ENCODE measurements at regions not wholly inside any gene's neighbourhood (a gene's known extent, or its start where the extent isn't known, plus 50 kb on each side); places are given as distances from the start of the nearest gene placed in this dataset.

DNA sequence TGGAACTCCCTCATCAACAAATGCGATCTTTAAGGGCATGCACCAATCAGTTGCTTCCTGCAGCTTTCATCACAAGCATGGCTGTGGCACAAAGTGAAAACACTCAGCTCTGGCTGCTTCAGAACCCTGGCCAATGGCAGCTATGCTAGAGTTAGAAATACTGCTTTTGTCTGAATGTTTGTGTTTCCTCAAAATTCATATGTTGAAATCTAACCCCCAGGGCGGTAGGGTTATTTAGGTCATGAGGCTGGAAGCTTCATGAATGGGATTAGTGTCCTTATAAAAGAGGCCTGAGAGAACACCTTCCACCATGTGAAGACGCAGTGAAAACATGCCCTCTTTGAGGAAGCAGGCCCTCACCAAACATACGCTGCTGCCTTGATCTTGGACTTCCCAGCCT lies 453.9 kb downstream of the SNAPC1 start:
- ChIA-PET CTCF (no interaction called here), POLR2A (no interaction called here)
- no peaks in the 10 kb centered on the region for H3K9me3 Mint-ChIP-seq
- H3K4me3 Mint-ChIP-seq = no peak overlapping the region
- no peak for DNase-seq
- H3K4me1 Mint-ChIP-seq (ENCODE audit: low read depth) = no peaks in the 10 kb centered on the region
- no peaks in the 10 kb centered on the region for H3K36me3 Mint-ChIP-seq
- H3K27me3 Mint-ChIP-seq = peaks cover 2% of the 10 kb centered on the region
- intact Hi-C loops (cut with micrococcal nuclease) = no loop called here
- H3K27ac Mint-ChIP-seq = no peak overlapping the region

- intact Hi-C loops (cut with micrococcal nuclease) = no loop called here
- Mint-ChIP-seq H3K4me3 (no peak overlapping the region), H3K9me3 (peaks cover 19% of the 10 kb centered on the region), H3K36me3 (peaks cover 3% of the 10 kb centered on the region), H3K27ac (no peak overlapping the region), H3K4me1 (ENCODE audit: low read depth) (no peaks in the 10 kb centered on the region), H3K27me3 (no peaks in the 10 kb centered on the region)
- DNase-seq = no peak
- POLR2A ChIA-PET = no interaction called here
- CTCF ChIA-PET = no interaction called here
These were observed 472.6 kb downstream of the SNAPC1 start for GRCh38 chr14:62234849-62235248.

GRCh38 chr14:62244221-62244620 lies 482.0 kb downstream of the SNAPC1 start:
- no peaks in the 10 kb centered on the region for H3K27me3 Mint-ChIP-seq
- no peaks in the 10 kb centered on the region for H3K36me3 Mint-ChIP-seq
- ChIA-PET CTCF (no interaction called here), POLR2A (no interaction called here)
- no peak for DNase-seq
- intact Hi-C loops (cut with micrococcal nuclease) = no loop called here
- peaks cover 3% of the 10 kb centered on the region for H3K9me3 Mint-ChIP-seq
- H3K4me1 Mint-ChIP-seq (ENCODE audit: low read depth) = no peaks in the 10 kb centered on the region
- no peak overlapping the region for H3K4me3 Mint-ChIP-seq
- no peak overlapping the region for H3K27ac Mint-ChIP-seq

GRCh38 chr14:62247266-62247665 lies 485.0 kb downstream of the SNAPC1 start:
- POLR2A ChIA-PET = no interaction called here
- CTCF ChIA-PET = no interaction called here
- Mint-ChIP-seq H3K4me1 (ENCODE audit: low read depth) (no peaks in the 10 kb centered on the region), H3K36me3 (no peaks in the 10 kb centered on the region), H3K4me3 (no peak overlapping the region), H3K27me3 (no peaks in the 10 kb centered on the region), H3K9me3 (peaks cover 3% of the 10 kb centered on the region), H3K27ac (no peak overlapping the region)
- DNase-seq = no peak
- intact Hi-C loops (cut with micrococcal nuclease) = no loop called here

GRCh38 chr14:62251237-62251636 lies 489.0 kb downstream of the SNAPC1 start:
- Mint-ChIP-seq H3K9me3 (no peaks in the 10 kb centered on the region), H3K27ac (no peak overlapping the region), H3K4me1 (ENCODE audit: low read depth) (no peaks in the 10 kb centered on the region), H3K4me3 (no peak overlapping the region), H3K36me3 (no peaks in the 10 kb centered on the region), H3K27me3 (no peaks in the 10 kb centered on the region)
- ChIA-PET POLR2A (no interaction called here), CTCF (interaction anchor here (0.6 kb wide), 1 partner anchor 1264 kb away, joined by 3 read pairs; no protein-coding TSS in a partner anchor)
- intact Hi-C loops (cut with micrococcal nuclease) = no loop called here
- DNase-seq = no peak

GRCh38 chr14:62253171-62253570 lies 491.0 kb downstream of the SNAPC1 start:
- Mint-ChIP-seq H3K9me3 (no peaks in the 10 kb centered on the region), H3K27me3 (no peaks in the 10 kb centered on the region), H3K4me1 (ENCODE audit: low read depth) (no peaks in the 10 kb centered on the region), H3K27ac (no peak overlapping the region), H3K36me3 (no peaks in the 10 kb centered on the region), H3K4me3 (no peak overlapping the region)
- no peak for DNase-seq
- intact Hi-C loops (cut with micrococcal nuclease) = no loop called here
- ChIA-PET CTCF (no interaction called here), POLR2A (no interaction called here)

DNA sequence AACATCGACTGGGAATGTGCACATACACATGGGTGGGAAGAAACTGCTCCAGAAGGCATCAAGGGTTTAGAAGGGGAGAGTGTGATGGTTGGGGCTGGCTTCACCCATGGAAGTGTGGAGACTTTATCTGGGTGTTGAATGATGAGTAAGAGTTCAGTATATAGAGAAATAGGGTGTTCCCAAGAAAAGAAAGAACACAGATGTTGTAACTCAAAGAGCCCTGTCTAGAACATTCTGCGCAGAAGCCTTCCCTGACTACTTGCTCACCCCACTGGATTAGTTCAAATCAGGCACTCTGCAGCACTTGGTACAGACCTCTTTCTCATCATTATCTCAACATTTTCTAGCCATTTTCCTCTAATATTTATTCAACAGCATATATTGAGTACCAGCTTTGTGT lies 491.7 kb downstream of the SNAPC1 start:
- CTCF ChIA-PET = no interaction called here

GRCh38 chr14:62269204-62269603 lies 507.0 kb downstream of the SNAPC1 start:
- H3K36me3 Mint-ChIP-seq = no peaks in the 10 kb centered on the region
- no peak overlapping the region for H3K4me3 Mint-ChIP-seq
- H3K4me1 Mint-ChIP-seq (ENCODE audit: low read depth) = no peaks in the 10 kb centered on the region
- DNase-seq = peak; percentile 10
- H3K27me3 Mint-ChIP-seq = no peaks in the 10 kb centered on the region
- no peak overlapping the region for H3K27ac Mint-ChIP-seq
- intact Hi-C loops (cut with micrococcal nuclease) = no loop called here
- CTCF ChIA-PET = no interaction called here
- POLR2A ChIA-PET = no interaction called here
- no peaks in the 10 kb centered on the region for H3K9me3 Mint-ChIP-seq

More for the DNA sequence above, 491.7 kb downstream of the SNAPC1 start:
- H3K4me1 Mint-ChIP-seq (ENCODE audit: low read depth) = no peaks in the 10 kb centered on the region
- H3K36me3 Mint-ChIP-seq = no peaks in the 10 kb centered on the region
- no peak overlapping the region for H3K4me3 Mint-ChIP-seq
- POLR2A ChIA-PET = no interaction called here
- no peaks in the 10 kb centered on the region for H3K9me3 Mint-ChIP-seq
- intact Hi-C loops (cut with micrococcal nuclease) = no loop called here
- no peak for DNase-seq
- H3K27me3 Mint-ChIP-seq = no peaks in the 10 kb centered on the region
- H3K27ac Mint-ChIP-seq = no peak overlapping the region

- Mint-ChIP-seq H3K27me3 (no peaks in the 10 kb centered on the region), H3K4me3 (no peak overlapping the region), H3K9me3 (no peaks in the 10 kb centered on the region), H3K4me1 (ENCODE audit: low read depth) (no peaks in the 10 kb centered on the region), H3K27ac (no peak overlapping the region), H3K36me3 (no peaks in the 10 kb centered on the region)
- POLR2A ChIA-PET = no interaction called here
- DNase-seq = no peak
- CTCF ChIA-PET = no interaction called here
- intact Hi-C loops (cut with micrococcal nuclease) = no loop called here
These were observed 508.0 kb downstream of the SNAPC1 start for GRCh38 chr14:62270236-62270635.

GRCh38 chr14:62280366-62280765 lies 518.1 kb downstream of the SNAPC1 start:
- H3K4me1 Mint-ChIP-seq (ENCODE audit: low read depth) = no peaks in the 10 kb centered on the region
- no peaks in the 10 kb centered on the region for H3K27me3 Mint-ChIP-seq
- intact Hi-C loops (cut with micrococcal nuclease) = no loop called here
- H3K27ac Mint-ChIP-seq = no peak overlapping the region
- DNase-seq = no peak
- H3K4me3 Mint-ChIP-seq = no peak overlapping the region
- ChIA-PET CTCF (no interaction called here), POLR2A (no interaction called here)
- no peaks in the 10 kb centered on the region for H3K36me3 Mint-ChIP-seq
- H3K9me3 Mint-ChIP-seq = no peaks in the 10 kb centered on the region

DNA sequence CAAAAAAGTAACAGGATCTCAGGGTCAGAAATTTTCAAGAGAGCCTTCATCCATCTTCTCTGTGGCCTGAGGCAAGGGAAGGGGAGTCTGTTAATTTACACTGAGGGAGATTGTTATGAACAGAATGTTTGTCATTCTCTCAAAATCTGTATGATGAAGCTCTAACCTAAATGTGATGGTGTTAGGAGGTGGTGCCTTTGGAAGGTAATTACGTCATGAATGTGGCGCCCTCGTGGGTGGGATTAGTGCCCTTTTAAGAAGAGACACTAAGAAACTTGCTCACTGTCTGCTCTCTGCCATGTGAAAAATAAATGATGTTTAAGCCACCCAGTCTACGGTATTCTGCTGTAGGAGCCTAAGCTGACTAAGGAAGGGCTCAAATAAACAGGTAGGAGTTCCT lies 521.6 kb downstream of the SNAPC1 start:
- H3K4me3 Mint-ChIP-seq = no peak overlapping the region
- no peak overlapping the region for H3K27ac Mint-ChIP-seq
- no peaks in the 10 kb centered on the region for H3K27me3 Mint-ChIP-seq
- no peaks in the 10 kb centered on the region for H3K36me3 Mint-ChIP-seq
- H3K4me1 Mint-ChIP-seq (ENCODE audit: low read depth) = no peaks in the 10 kb centered on the region
- intact Hi-C loops (cut with micrococcal nuclease) = no loop called here
- H3K9me3 Mint-ChIP-seq = no peaks in the 10 kb centered on the region
- POLR2A ChIA-PET = no interaction called here
- CTCF ChIA-PET = no interaction called here
- no peak for DNase-seq

DNA sequence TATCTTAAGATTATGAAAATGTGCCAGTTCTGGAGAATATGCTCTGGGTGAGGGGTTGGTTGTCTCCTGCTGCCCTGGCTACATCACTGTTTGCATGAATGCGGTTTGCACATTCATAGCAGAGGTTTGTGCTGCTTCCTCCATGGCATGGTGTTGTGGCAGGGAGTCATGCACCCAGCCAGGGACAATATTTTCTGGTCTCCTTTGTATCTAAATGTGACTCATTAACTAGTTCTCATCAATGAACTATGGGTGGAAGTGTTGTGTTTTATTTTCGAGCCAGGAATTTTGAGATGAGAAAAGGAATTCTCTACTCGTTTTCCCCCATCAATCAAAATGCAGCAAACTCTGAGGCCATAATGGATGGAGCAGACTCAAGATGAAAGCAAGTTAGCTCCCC lies 527.3 kb downstream of the SNAPC1 start:
- POLR2A ChIA-PET = no interaction called here
- Mint-ChIP-seq H3K27me3 (no peaks in the 10 kb centered on the region), H3K4me3 (no peak overlapping the region), H3K27ac (no peak overlapping the region), H3K36me3 (no peaks in the 10 kb centered on the region), H3K4me1 (ENCODE audit: low read depth) (no peaks in the 10 kb centered on the region), H3K9me3 (no peaks in the 10 kb centered on the region)
- intact Hi-C loops (cut with micrococcal nuclease) = no loop called here
- CTCF ChIA-PET = no interaction called here
- DNase-seq = no peak

GRCh38 chr14:62301080-62301479 lies 538.9 kb downstream of the SNAPC1 start:
- no peaks in the 10 kb centered on the region for H3K4me1 Mint-ChIP-seq (ENCODE audit: low read depth)
- POLR2A ChIA-PET = no interaction called here
- no peak for DNase-seq
- no peak overlapping the region for H3K27ac Mint-ChIP-seq
- CTCF ChIA-PET = no interaction called here
- peaks cover 5% of the 10 kb centered on the region for H3K9me3 Mint-ChIP-seq
- no peaks in the 10 kb centered on the region for H3K36me3 Mint-ChIP-seq
- no peaks in the 10 kb centered on the region for H3K27me3 Mint-ChIP-seq
- intact Hi-C loops (cut with micrococcal nuclease) = no loop called here
- H3K4me3 Mint-ChIP-seq = no peak overlapping the region

- ChIA-PET POLR2A (no interaction called here), CTCF (no interaction called here)
- Mint-ChIP-seq H3K9me3 (peaks cover 5% of the 10 kb centered on the region), H3K27ac (no peak overlapping the region), H3K4me1 (ENCODE audit: low read depth) (no peaks in the 10 kb centered on the region), H3K36me3 (no peaks in the 10 kb centered on the region), H3K4me3 (no peak overlapping the region), H3K27me3 (no peaks in the 10 kb centered on the region)
- DNase-seq = no peak
- intact Hi-C loops (cut with micrococcal nuclease) = no loop called here
These were observed 539.7 kb downstream of the SNAPC1 start for GRCh38 chr14:62301911-62302310.
